ENCODE measurements at regions not wholly inside any gene's neighbourhood (a gene's known extent, or its start where the extent isn't known, plus 50 kb on each side); places are given as distances from the start of the nearest gene placed in this dataset.

GRCh38 chr1:58943776-58944175, 159.9 kb upstream of the JUN start:
- no peak overlapping the region for H3K4me3 ChIP-seq (ENCODE audit: insufficient read depth, low read length)
- no peak overlapping the region for H3K27ac ChIP-seq (ENCODE audit: low read depth, low read length)
- no peaks in the 10 kb centered on the region for H3K9me3 ChIP-seq (ENCODE audit: low read depth, low read length)
- TF ChIP-seq CTCF (IDR thresholded peaks at IDR 0.05; ENCODE audit: extremely low read depth, low read depth, low read length), result no peak
- H3K79me2 ChIP-seq (ENCODE audit: insufficient read depth, low read length), result no peaks in the 10 kb centered on the region
- H2AFZ ChIP-seq (ENCODE audit: low read length), result no peak overlapping the region
- no peaks in the 10 kb centered on the region for H3K4me1 ChIP-seq (ENCODE audit: insufficient read depth, low read length)
- no peak overlapping the region for H3K4me2 ChIP-seq (ENCODE audit: insufficient read depth, low read length)
- no peak for DNase-seq (ENCODE audit: insufficient read length, low spot score, missing footprints)
- H3K27me3 ChIP-seq (ENCODE audit: insufficient read depth, low read length), result no peaks in the 10 kb centered on the region
- no peaks in the 10 kb centered on the region for H3K36me3 ChIP-seq (ENCODE audit: insufficient read depth, low read length)
- H4K20me1 ChIP-seq (ENCODE audit: insufficient read depth, low read length), result no peaks in the 10 kb centered on the region

- H3K4me3 ChIP-seq (ENCODE audit: insufficient read depth, low read length), result no peak overlapping the region
- TF ChIP-seq CTCF (IDR thresholded peaks at IDR 0.05; ENCODE audit: extremely low read depth, low read depth, low read length), result no peak
These were observed 160.6 kb upstream of the JUN start for GRCh38 chr1:58944439-58944838.

GRCh38 chr1:58946390-58946789, 162.5 kb upstream of the JUN start:
- TF ChIP-seq CTCF (IDR thresholded peaks at IDR 0.05; ENCODE audit: extremely low read depth, low read depth, low read length), result no peak
- no peaks in the 10 kb centered on the region for H3K36me3 ChIP-seq (ENCODE audit: insufficient read depth, low read length)
- H3K27me3 ChIP-seq (ENCODE audit: insufficient read depth, low read length), result no peaks in the 10 kb centered on the region
- H3K27ac ChIP-seq (ENCODE audit: low read depth, low read length), result no peak overlapping the region
- H2AFZ ChIP-seq (ENCODE audit: low read length), result no peak overlapping the region
- H3K4me2 ChIP-seq (ENCODE audit: insufficient read depth, low read length), result no peak overlapping the region
- no peak overlapping the region for H3K4me3 ChIP-seq (ENCODE audit: insufficient read depth, low read length)
- H3K4me1 ChIP-seq (ENCODE audit: insufficient read depth, low read length), result no peaks in the 10 kb centered on the region
- no peak for DNase-seq (ENCODE audit: insufficient read length, low spot score, missing footprints)
- no peaks in the 10 kb centered on the region for H3K79me2 ChIP-seq (ENCODE audit: insufficient read depth, low read length)
- no peaks in the 10 kb centered on the region for H4K20me1 ChIP-seq (ENCODE audit: insufficient read depth, low read length)
- no peaks in the 10 kb centered on the region for H3K9me3 ChIP-seq (ENCODE audit: low read depth, low read length)

More at GRCh38 chr1:58944439-58944838, 160.6 kb upstream of the JUN start:
- Histone ChIP-seq H3K4me2 (ENCODE audit: insufficient read depth, low read length) (no peak overlapping the region), H3K9me3 (ENCODE audit: low read depth, low read length) (no peaks in the 10 kb centered on the region), H3K4me1 (ENCODE audit: insufficient read depth, low read length) (no peaks in the 10 kb centered on the region), H3K27me3 (ENCODE audit: insufficient read depth, low read length) (no peaks in the 10 kb centered on the region), H3K36me3 (ENCODE audit: insufficient read depth, low read length) (no peaks in the 10 kb centered on the region), H3K27ac (ENCODE audit: low read depth, low read length) (no peak overlapping the region), H3K79me2 (ENCODE audit: insufficient read depth, low read length) (no peaks in the 10 kb centered on the region), H2AFZ (ENCODE audit: low read length) (no peak overlapping the region), H4K20me1 (ENCODE audit: insufficient read depth, low read length) (no peaks in the 10 kb centered on the region)
- DNase-seq (ENCODE audit: insufficient read length, low spot score, missing footprints), result no peak

- no peak overlapping the region for H3K4me2 ChIP-seq (ENCODE audit: insufficient read depth, low read length)
- no peaks in the 10 kb centered on the region for H3K36me3 ChIP-seq (ENCODE audit: insufficient read depth, low read length)
- no peaks in the 10 kb centered on the region for H3K79me2 ChIP-seq (ENCODE audit: insufficient read depth, low read length)
- no peaks in the 10 kb centered on the region for H4K20me1 ChIP-seq (ENCODE audit: insufficient read depth, low read length)
- no peak for DNase-seq (ENCODE audit: insufficient read length, low spot score, missing footprints)
- no peaks in the 10 kb centered on the region for H3K4me1 ChIP-seq (ENCODE audit: insufficient read depth, low read length)
- no peak overlapping the region for H2AFZ ChIP-seq (ENCODE audit: low read length)
- no peak overlapping the region for H3K4me3 ChIP-seq (ENCODE audit: insufficient read depth, low read length)
- TF ChIP-seq CTCF (IDR thresholded peaks at IDR 0.05; ENCODE audit: extremely low read depth, low read depth, low read length), result no peak
- H3K27me3 ChIP-seq (ENCODE audit: insufficient read depth, low read length), result no peaks in the 10 kb centered on the region
- H3K9me3 ChIP-seq (ENCODE audit: low read depth, low read length), result no peaks in the 10 kb centered on the region
- no peak overlapping the region for H3K27ac ChIP-seq (ENCODE audit: low read depth, low read length)
These were observed 164.8 kb upstream of the JUN start for GRCh38 chr1:58948671-58949070.

All from osteoblast (primary cell).